AG04449 (cell line): ENCODE measurements at regions not wholly inside any gene's neighbourhood (a gene's known extent, or its start where the extent isn't known, plus 50 kb on each side); places are given as distances from the start of the nearest gene placed in this dataset.
"Not testable (repeated sequence)": the region's sequence is repeated elsewhere in the genome, so short reads cannot be mapped to it uniquely, and the experiment has no call there.

Experiments used
- CTCF ChIA-PET: fragments of 350-600 bp; formaldehyde crosslinking; extraction: SDS; loops from one replicate; lab custom pipeline; 2021; ENCODE audit warnings: antibody characterized with exemption; lab: Yijun Ruan, JAX
- POLR2A ChIA-PET: fragments of 400-600, 350-600 bp; formaldehyde crosslinking; extraction: SDS; loops from one replicate; lab custom pipeline; 2020; ENCODE audit warnings: antibody characterized with exemption, inconsistent platforms; lab: Yijun Ruan, JAX
- DNase-seq: peaks from one replicate; pipeline ENCODE4 v3.0.0-alpha.2; 2010; ENCODE audit warnings: low read depth, low spot score
- H3K4me3 ChIP-seq: 2 replicates; pipeline ENCODE4 v1.5.1; 2011; ENCODE audit warnings: low read depth, mild to moderate bottlenecking, control low read depth, low read length
- TF ChIP-seq, protein P1 (sequence below): IDR thresholded peaks from one replicate; pipeline ENCODE4 v1.5.1; 2011; ENCODE audit warnings: mild to moderate bottlenecking, moderate library complexity, low read length, control low read depth, inconsistent platforms; ENCODE audit not compliant: insufficient read depth; ENCODE audit errors: missing control alignments

DNA sequence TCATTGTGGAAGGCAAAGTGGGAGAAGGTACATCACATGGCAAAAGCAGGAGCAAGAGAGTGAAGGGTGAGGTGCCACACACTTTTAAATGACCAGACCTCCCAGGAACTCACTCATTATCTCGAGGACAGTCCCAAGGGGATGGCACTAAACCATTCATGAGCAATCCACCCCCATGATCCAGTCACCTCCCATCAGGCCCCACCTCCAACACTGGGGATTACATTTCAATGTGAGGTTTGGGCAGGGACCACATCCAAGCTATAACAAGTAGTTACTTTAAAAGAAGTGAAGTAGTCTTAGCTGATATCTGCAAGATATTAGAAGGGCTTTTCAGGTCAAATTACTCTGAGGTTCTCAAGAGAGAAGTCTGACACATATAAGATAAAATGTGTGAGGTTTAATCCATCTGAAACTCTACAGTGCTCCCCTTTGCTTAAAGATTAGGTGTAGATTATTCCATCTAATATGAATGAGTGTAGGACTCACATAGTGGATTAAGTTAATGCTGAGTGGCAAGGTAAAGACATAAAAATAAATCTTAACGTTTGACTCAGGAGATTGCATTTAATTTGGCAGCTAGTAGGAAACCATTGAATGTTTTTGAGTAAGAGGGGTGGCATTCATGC, 130.8 kb downstream of the TMX1 start:
- no peak overlapping the region for H3K4me3 ChIP-seq
- ChIA-PET CTCF (interaction anchor here (0.8 to 1.6 kb wide), 9 partner anchors 9 to 406 kb away, joined by 3 to 6 read pairs (median 4); no protein-coding TSS in a partner anchor), POLR2A (no interaction called here)
- DNase-seq: no peak
- TF ChIP-seq, protein P1, sequence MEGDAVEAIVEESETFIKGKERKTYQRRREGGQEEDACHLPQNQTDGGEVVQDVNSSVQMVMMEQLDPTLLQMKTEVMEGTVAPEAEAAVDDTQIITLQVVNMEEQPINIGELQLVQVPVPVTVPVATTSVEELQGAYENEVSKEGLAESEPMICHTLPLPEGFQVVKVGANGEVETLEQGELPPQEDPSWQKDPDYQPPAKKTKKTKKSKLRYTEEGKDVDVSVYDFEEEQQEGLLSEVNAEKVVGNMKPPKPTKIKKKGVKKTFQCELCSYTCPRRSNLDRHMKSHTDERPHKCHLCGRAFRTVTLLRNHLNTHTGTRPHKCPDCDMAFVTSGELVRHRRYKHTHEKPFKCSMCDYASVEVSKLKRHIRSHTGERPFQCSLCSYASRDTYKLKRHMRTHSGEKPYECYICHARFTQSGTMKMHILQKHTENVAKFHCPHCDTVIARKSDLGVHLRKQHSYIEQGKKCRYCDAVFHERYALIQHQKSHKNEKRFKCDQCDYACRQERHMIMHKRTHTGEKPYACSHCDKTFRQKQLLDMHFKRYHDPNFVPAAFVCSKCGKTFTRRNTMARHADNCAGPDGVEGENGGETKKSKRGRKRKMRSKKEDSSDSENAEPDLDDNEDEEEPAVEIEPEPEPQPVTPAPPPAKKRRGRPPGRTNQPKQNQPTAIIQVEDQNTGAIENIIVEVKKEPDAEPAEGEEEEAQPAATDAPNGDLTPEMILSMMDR: no peak

DNA sequence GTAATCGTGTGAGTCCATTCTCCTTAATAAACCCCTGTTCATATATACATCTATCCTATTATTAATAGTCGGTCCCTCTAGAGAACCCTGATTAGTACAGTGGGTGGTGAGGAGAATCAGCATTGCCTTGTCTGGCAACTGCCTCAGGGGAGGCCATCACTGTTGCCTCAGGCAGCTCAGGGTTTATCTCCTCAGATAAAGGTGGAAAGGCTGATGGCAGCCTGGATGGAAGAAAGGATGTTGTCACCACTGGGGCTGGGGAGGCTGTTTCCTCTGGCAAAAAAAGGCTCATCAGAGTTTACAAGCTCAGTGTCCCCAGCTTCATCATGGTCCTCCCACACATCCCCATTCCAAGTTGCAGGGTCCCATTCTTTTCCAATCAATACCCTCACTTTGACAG, 137.1 kb downstream of the TMX1 start:
- CTCF ChIA-PET: interaction anchor here (1.1 to 1.9 kb wide), 2 partner anchors 21 to 399 kb away, joined by 3 to 5 read pairs; no protein-coding TSS in a partner anchor
- H3K4me3 ChIP-seq, POLR2A ChIA-PET, DNase-seq: not testable (repeated sequence)

DNA sequence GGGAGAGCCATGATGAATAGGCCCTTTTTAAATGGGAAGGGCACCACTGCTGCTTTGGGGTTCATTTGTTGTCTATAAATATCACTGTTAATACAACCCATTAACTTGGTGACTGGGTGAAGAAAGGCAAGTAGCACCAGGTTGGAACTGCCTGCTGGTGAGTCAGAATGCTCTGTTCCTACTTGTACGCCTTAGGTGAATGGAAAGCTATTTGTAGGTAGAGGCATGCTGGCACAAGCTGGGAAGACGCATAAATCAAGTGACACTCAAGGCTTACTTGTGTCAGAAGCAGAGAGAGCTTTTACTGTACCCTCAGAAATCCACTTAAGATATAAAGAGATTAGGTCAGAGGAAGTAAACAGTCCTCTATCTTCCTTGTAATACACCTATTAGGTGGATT, 142.5 kb downstream of the TMX1 start:
- POLR2A ChIA-PET: no interaction called here
- DNase-seq: no peak
- CTCF ChIA-PET: interaction anchor here (0.9 to 2.0 kb wide), 4 partner anchors 12 to 397 kb away, joined by 3 to 5 read pairs (median 4); no protein-coding TSS in a partner anchor
- no peak overlapping the region for H3K4me3 ChIP-seq
- TF ChIP-seq, protein P1: no peak

GRCh38 chr14:51386411-51386810, 146.4 kb downstream of the TMX1 start:
- no peak overlapping the region for H3K4me3 ChIP-seq
- POLR2A ChIA-PET: no interaction called here
- TF ChIP-seq, protein P1: no peak
- CTCF ChIA-PET: interaction anchor here (0.9 to 2.7 kb wide), 2 partner anchors 102 to 394 kb away, joined by 3 to 11 read pairs; no protein-coding TSS in a partner anchor
- DNase-seq: no peak

DNA sequence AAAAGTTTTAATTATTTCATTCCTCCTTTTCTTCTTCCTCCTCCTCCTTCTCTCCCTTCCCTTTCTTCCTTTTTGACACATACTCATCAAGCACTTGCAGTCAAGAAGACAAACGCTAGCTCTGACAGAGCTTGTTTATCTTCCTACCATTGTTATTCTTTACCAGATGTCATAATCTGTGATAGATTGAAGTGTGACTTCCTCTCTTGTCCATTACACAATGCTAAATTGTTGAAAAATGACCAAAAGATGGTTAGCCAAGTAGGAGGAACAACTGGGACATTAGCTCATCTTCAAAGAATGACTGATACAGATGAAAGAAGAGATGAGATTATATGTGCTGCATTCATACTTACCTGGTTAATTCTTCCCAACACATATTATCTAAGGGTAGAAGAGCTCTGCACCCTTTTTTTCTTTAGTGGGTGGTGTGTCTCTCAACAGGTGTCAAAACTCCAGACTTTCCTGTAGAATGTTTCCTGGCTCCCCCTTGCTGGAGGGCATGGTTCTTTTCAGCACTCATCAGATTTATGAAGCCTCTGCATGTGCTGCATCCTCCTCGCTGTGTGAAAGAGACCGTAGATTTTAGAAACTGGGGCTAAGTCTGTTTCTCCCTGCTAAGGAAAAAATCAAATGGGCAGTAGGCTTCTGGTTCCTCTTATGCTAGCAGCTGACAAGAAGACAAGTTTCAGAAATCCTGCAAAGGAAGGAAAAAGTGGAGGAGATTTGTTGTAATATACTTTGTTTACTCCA, 147.1 kb downstream of the TMX1 start:
- ChIA-PET CTCF (interaction anchor here (0.9 to 2.7 kb wide), 4 partner anchors 12 to 393 kb away, joined by 3 to 11 read pairs (median 4); no protein-coding TSS in a partner anchor), POLR2A (interaction anchor here (1.0 kb wide), 1 partner anchor 10 kb away, joined by 4 read pairs; no protein-coding TSS in a partner anchor)
- no peak overlapping the region for H3K4me3 ChIP-seq
- TF ChIP-seq, protein P1: no peak
- DNase-seq: no peak

- POLR2A ChIA-PET: no interaction called here
- H3K4me3 ChIP-seq: no peak overlapping the region
- no peak for DNase-seq
- TF ChIP-seq, protein P1: no peak
- CTCF ChIA-PET: interaction anchor here (0.8 to 2.5 kb wide), 2 partner anchors 13 to 109 kb away, joined by 4 to 10 read pairs; no protein-coding TSS in a partner anchor
These were observed 152.4 kb downstream of the TMX1 start for GRCh38 chr14:51392416-51392815.
